ENCODE measurements at regions not wholly inside any gene's neighbourhood (a gene's known extent, or its start where the extent isn't known, plus 50 kb on each side); places are given as distances from the start of the nearest gene placed in this dataset.

GRCh38 chr11:110835106-110835505, 122.9 kb upstream of the ARHGAP20 start:
- TF ChIP-seq FOXA1 (IDR thresholded peaks at IDR 0.05): no peak
- TF ChIP-seq, protein P1, sequence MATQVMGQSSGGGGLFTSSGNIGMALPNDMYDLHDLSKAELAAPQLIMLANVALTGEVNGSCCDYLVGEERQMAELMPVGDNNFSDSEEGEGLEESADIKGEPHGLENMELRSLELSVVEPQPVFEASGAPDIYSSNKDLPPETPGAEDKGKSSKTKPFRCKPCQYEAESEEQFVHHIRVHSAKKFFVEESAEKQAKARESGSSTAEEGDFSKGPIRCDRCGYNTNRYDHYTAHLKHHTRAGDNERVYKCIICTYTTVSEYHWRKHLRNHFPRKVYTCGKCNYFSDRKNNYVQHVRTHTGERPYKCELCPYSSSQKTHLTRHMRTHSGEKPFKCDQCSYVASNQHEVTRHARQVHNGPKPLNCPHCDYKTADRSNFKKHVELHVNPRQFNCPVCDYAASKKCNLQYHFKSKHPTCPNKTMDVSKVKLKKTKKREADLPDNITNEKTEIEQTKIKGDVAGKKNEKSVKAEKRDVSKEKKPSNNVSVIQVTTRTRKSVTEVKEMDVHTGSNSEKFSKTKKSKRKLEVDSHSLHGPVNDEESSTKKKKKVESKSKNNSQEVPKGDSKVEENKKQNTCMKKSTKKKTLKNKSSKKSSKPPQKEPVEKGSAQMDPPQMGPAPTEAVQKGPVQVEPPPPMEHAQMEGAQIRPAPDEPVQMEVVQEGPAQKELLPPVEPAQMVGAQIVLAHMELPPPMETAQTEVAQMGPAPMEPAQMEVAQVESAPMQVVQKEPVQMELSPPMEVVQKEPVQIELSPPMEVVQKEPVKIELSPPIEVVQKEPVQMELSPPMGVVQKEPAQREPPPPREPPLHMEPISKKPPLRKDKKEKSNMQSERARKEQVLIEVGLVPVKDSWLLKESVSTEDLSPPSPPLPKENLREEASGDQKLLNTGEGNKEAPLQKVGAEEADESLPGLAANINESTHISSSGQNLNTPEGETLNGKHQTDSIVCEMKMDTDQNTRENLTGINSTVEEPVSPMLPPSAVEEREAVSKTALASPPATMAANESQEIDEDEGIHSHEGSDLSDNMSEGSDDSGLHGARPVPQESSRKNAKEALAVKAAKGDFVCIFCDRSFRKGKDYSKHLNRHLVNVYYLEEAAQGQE (IDR thresholded peaks at IDR 0.05): no peak
- TF ChIP-seq CTCF (IDR thresholded peaks at IDR 0.05; ENCODE audit: low read depth, low read length, missing input control): no peak
- TF ChIP-seq EGR1 (IDR thresholded peaks at IDR 0.05; ENCODE audit: low read depth in 2 of 2): no peak
- TF ChIP-seq MAX (IDR thresholded peaks at IDR 0.05): no peak
- TF ChIP-seq TAF1 (conservative IDR thresholded peaks at IDR 0.05): no peak
- no peak for TF ChIP-seq JUND (IDR thresholded peaks at IDR 0.05)
- no peak for TF ChIP-seq HNF4G (IDR thresholded peaks at IDR 0.05)
- no peak for TF ChIP-seq YY1 (IDR thresholded peaks at IDR 0.05)
- no peak for TF ChIP-seq RAD21 (IDR thresholded peaks at IDR 0.05)
- no peak for TF ChIP-seq NR2F2 (IDR thresholded peaks at IDR 0.05)
- no peak for TF ChIP-seq SP1 (IDR thresholded peaks at IDR 0.05)
- TF ChIP-seq, protein P2, sequence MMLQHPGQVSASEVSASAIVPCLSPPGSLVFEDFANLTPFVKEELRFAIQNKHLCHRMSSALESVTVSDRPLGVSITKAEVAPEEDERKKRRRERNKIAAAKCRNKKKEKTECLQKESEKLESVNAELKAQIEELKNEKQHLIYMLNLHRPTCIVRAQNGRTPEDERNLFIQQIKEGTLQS (IDR thresholded peaks at IDR 0.05): no peak
- no peak for TF ChIP-seq FOXA2 (IDR thresholded peaks at IDR 0.05)
- TF ChIP-seq GABPA (IDR thresholded peaks at IDR 0.05 in 1 of 2, conservative IDR thresholded peaks at IDR 0.05 in 1 of 2): no peak
- no peak for TF ChIP-seq RXRA (IDR thresholded peaks at IDR 0.05)
- Histone ChIP-seq H3K9ac (ENCODE audit: low read depth in 1 of 2, low read length in 2 of 2) (no peak overlapping the region), H3K27me3 (ENCODE audit: control insufficient read depth in 4 of 4, insufficient read depth in 4 of 4, low read length in 3 of 4) (no peaks in the 10 kb centered on the region), H3K4me1 (ENCODE audit: control insufficient read depth in 4 of 4, insufficient read depth in 4 of 4, low read length in 3 of 4) (no peaks in the 10 kb centered on the region), H3K9me3 (ENCODE audit: control insufficient read depth in 4 of 4, low read length in 3 of 4) (no peaks in the 10 kb centered on the region), H3K4me3 (ENCODE audit: low read depth in 1 of 3, low read length in 3 of 3) (no peak overlapping the region), H3K27ac (ENCODE audit: low read depth in 1 of 2, low read length in 2 of 2) (no peak overlapping the region), H3K36me3 (ENCODE audit: control insufficient read depth in 4 of 4, insufficient read depth in 3 of 4, low read depth in 1 of 4, low read length in 3 of 4) (no peaks in the 10 kb centered on the region)
- 86% methylated on average over 8 of the region's 8 CpGs for WGBS
- no peak for DNase-seq (ENCODE audit: low spot score)

DNA sequence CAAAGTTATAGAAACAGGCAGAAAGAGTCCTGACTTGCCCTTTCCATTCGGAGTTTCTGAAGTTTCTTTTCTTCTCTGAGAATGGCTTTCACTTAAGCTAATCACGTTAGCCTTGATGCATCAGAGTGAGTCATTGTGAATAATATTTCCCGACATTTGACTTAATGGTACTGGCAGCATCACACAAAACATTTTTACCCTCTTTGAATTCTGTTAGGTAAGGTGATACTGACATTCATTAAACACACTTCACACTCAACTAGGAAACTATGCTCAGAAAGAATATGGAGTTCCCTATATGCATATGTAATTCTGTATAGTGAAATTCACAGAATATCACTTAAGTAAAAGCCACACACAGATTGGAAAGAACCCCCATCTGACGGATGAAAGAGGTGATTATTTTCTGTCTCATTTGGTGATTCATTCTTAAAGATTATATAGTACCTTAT, 120.8 kb upstream of the ARHGAP20 start:
- Histone ChIP-seq H3K9me3 (ENCODE audit: control insufficient read depth in 4 of 4, low read length in 3 of 4) (no peaks in the 10 kb centered on the region), H3K36me3 (ENCODE audit: control insufficient read depth in 4 of 4, insufficient read depth in 3 of 4, low read depth in 1 of 4, low read length in 3 of 4) (no peaks in the 10 kb centered on the region), H3K27ac (ENCODE audit: low read depth in 1 of 2, low read length in 2 of 2) (no peak overlapping the region), H3K9ac (ENCODE audit: low read depth in 1 of 2, low read length in 2 of 2) (no peak overlapping the region), H3K4me3 (ENCODE audit: low read depth in 1 of 3, low read length in 3 of 3) (no peak overlapping the region), H3K27me3 (ENCODE audit: control insufficient read depth in 4 of 4, insufficient read depth in 4 of 4, low read length in 3 of 4) (no peaks in the 10 kb centered on the region), H3K4me1 (ENCODE audit: control insufficient read depth in 4 of 4, insufficient read depth in 4 of 4, low read length in 3 of 4) (no peaks in the 10 kb centered on the region)
- 73% methylated on average over 4 of the region's 4 CpGs for WGBS
- DNase-seq (ENCODE audit: low spot score): no peak
- TF ChIP-seq, protein P2 (IDR thresholded peaks at IDR 0.05): no peak
- no peak for TF ChIP-seq FOXA2 (IDR thresholded peaks at IDR 0.05)
- TF ChIP-seq MAX (IDR thresholded peaks at IDR 0.05): no peak
- TF ChIP-seq SP1 (IDR thresholded peaks at IDR 0.05): no peak
- TF ChIP-seq, protein P1 (IDR thresholded peaks at IDR 0.05): no peak
- no peak for TF ChIP-seq NR2F2 (IDR thresholded peaks at IDR 0.05)
- no peak for TF ChIP-seq FOXA1 (IDR thresholded peaks at IDR 0.05)
- no peak for TF ChIP-seq EGR1 (IDR thresholded peaks at IDR 0.05; ENCODE audit: low read depth in 2 of 2)
- TF ChIP-seq HNF4G (IDR thresholded peaks at IDR 0.05): no peak
- no peak for TF ChIP-seq CTCF (IDR thresholded peaks at IDR 0.05; ENCODE audit: low read depth, low read length, missing input control)
- no peak for TF ChIP-seq ZBTB33 (IDR thresholded peaks at IDR 0.05)
- TF ChIP-seq YY1 (IDR thresholded peaks at IDR 0.05): no peak
